Keratinocyte (primary cell): ENCODE measurements at regions not wholly inside any gene's neighbourhood (a gene's known extent, or its start where the extent isn't known, plus 50 kb on each side); places are given as distances from the start of the nearest gene placed in this dataset.

Source experiments
- DNase-seq: peaks from one replicate; pipeline ENCODE4 v3.0.0-alpha.2; 2011; ENCODE audit warnings: low read depth, missing footprints, low spot score
- FAIRE-seq: peaks from 2 replicates; lab custom pipeline; 2011; peaks lifted over from hg19 to GRCh38; lab: Jason Lieb, UNC
- H2AFZ ChIP-seq: 2 replicates; pipeline ENCODE4 v1.6.0; 2012; ENCODE audit warnings: low read length, control low read depth, inconsistent platforms; ENCODE audit not compliant: control insufficient read depth
- H3K27ac ChIP-seq: 2 replicates; pipeline ENCODE4 v1.5.1; 2011; ENCODE audit warnings: low read length; ENCODE audit not compliant: control insufficient read depth, insufficient read depth
- H3K27me3 ChIP-seq: 3 replicates; pipeline ENCODE4 v1.6.0; 2011; ENCODE audit warnings: low read length; ENCODE audit not compliant: control insufficient read depth, insufficient read depth; ENCODE audit errors: extremely low read depth
- H3K36me3 ChIP-seq, 2 experiments: 2 replicates in 1 of 2; 3 replicates in 1 of 2; pipeline ENCODE4 v1.5.1; 2011; ENCODE audit warnings: low read length in 2 of 2, mild to moderate bottlenecking in 1 of 2; ENCODE audit not compliant: control insufficient read depth in 2 of 2, insufficient read depth in 2 of 2; ENCODE audit errors: extremely low read depth in 1 of 2
- H3K4me1 ChIP-seq: 3 replicates; pipeline ENCODE4 v1.5.1; 2011; ENCODE audit warnings: low read length; ENCODE audit not compliant: control insufficient read depth, insufficient read depth; ENCODE audit errors: extremely low read depth
- H3K4me2 ChIP-seq: 3 replicates; pipeline ENCODE4 v1.6.0; 2011; ENCODE audit warnings: low read depth, low read length; ENCODE audit not compliant: control insufficient read depth, insufficient read depth; ENCODE audit errors: extremely low read depth
- H3K4me3 ChIP-seq, 3 experiments: fragments of 200-600 bp in 1 of 3; sonication (generic) in 1 of 3; 2 replicates in 2 of 3; 3 replicates in 1 of 3; pipeline ENCODE4 v1.5.1; 2011 to 2016; ENCODE audit warnings: low read length in 3 of 3, mild to moderate bottlenecking in 3 of 3, control low read depth in 2 of 3, inconsistent platforms in 1 of 3, low read depth in 1 of 3, mixed read lengths in 1 of 3, mixed run types in 1 of 3, moderate library complexity in 1 of 3; ENCODE audit not compliant: control insufficient read depth in 2 of 3, insufficient read depth in 2 of 3; ENCODE audit errors: extremely low read depth in 1 of 3
- H3K79me2 ChIP-seq: 2 replicates; pipeline ENCODE4 v1.6.0; 2012; ENCODE audit warnings: low read length; ENCODE audit not compliant: control insufficient read depth, insufficient read depth
- H3K9ac ChIP-seq: 3 replicates; pipeline ENCODE4 v1.6.0; 2011; ENCODE audit warnings: low read length; ENCODE audit not compliant: control insufficient read depth, insufficient read depth; ENCODE audit errors: extremely low read depth
- H3K9me1 ChIP-seq: 3 replicates; pipeline ENCODE4 v1.6.0; 2011; ENCODE audit warnings: low read length; ENCODE audit not compliant: control insufficient read depth, insufficient read depth; ENCODE audit errors: extremely low read depth
- H3K9me3 ChIP-seq: 2 replicates; pipeline ENCODE4 v1.5.1; 2012; ENCODE audit warnings: low read depth, low read length; ENCODE audit not compliant: control insufficient read depth
- H4K20me1 ChIP-seq: 3 replicates; pipeline ENCODE4 v1.6.0; 2011; ENCODE audit warnings: low read length; ENCODE audit not compliant: control insufficient read depth, insufficient read depth; ENCODE audit errors: extremely low read depth
- EZH2 ChIP-seq: IDR thresholded peaks from one replicate; pipeline ENCODE4 v1.6.1; 2012; ENCODE audit warnings: inconsistent platforms, mild to moderate bottlenecking, low read length, moderate library complexity
- dilution Hi-C: fragments of 300-500 bp; cut with MboI; formaldehyde crosslinking; loops from one replicate; pipeline ENCODE4 v1.7.0; 2020; ENCODE audit warnings: low sequenced_read_pairs; ENCODE audit not compliant: extremely low pct_ligation_motif_present
- TF ChIP-seq, protein P1 (sequence below), 3 experiments: IDR thresholded peaks in 1 of 3; conservative IDR thresholded peaks in 1 of 3; optimal IDR thresholded peaks in 1 of 3; 2 replicates in 2 of 3; 3 replicates in 1 of 3; pipeline versions ENCODE3 to v1.5.1; 2011; ENCODE audit warnings: low read length in 3 of 3, mild to moderate bottlenecking in 3 of 3, moderate library complexity in 2 of 3, control low read depth in 1 of 3, inconsistent platforms in 1 of 3; ENCODE audit not compliant: insufficient read depth in 2 of 3; ENCODE audit errors: extremely low read depth in 1 of 3

GRCh38 chr11:22554221-22554620 lies 71.4 kb downstream of the FANCF start:
- TF ChIP-seq, protein P1, sequence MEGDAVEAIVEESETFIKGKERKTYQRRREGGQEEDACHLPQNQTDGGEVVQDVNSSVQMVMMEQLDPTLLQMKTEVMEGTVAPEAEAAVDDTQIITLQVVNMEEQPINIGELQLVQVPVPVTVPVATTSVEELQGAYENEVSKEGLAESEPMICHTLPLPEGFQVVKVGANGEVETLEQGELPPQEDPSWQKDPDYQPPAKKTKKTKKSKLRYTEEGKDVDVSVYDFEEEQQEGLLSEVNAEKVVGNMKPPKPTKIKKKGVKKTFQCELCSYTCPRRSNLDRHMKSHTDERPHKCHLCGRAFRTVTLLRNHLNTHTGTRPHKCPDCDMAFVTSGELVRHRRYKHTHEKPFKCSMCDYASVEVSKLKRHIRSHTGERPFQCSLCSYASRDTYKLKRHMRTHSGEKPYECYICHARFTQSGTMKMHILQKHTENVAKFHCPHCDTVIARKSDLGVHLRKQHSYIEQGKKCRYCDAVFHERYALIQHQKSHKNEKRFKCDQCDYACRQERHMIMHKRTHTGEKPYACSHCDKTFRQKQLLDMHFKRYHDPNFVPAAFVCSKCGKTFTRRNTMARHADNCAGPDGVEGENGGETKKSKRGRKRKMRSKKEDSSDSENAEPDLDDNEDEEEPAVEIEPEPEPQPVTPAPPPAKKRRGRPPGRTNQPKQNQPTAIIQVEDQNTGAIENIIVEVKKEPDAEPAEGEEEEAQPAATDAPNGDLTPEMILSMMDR (optimal IDR thresholded peaks at IDR 0.05 in 1 of 3, IDR thresholded peaks at IDR 0.05 in 1 of 3, conservative IDR thresholded peaks at IDR 0.05 in 1 of 3; ENCODE audit: extremely low read depth in 1 of 3, insufficient read depth in 2 of 3, low read length in 3 of 3) = no peak
- no peak for TF ChIP-seq EZH2

DNA sequence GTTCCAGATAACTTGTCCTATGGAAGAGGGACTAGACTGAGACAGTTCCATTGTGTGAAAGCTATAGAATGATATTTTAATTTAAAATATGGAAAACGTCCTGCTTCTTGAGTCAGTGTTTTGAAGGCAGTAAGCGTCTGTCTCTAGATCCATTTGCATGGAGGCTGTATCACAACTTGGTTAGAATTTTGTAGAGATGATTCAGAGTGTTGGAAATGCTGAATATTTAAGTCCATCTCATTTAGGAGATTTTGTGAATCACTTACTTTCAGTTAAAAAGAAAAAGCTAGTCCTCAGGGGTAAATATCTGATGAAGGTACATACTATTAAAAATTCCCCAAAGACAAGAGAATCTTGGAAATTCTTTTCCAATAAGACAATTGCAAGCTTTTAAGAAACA lies 72.7 kb downstream of the FANCF start:
- dilution Hi-C loops = loop anchor here (10.0 to 25.0 kb wide), 3 partner anchors 128 to 241 kb away; no protein-coding TSS in a partner anchor
- H2AFZ ChIP-seq = no peak overlapping the region
- no peak overlapping the region for H3K9ac ChIP-seq
- peaks cover 4% of the 10 kb centered on the region for H3K27me3 ChIP-seq
- no peak overlapping the region for H3K27ac ChIP-seq
- no peaks in the 10 kb centered on the region for H3K9me3 ChIP-seq
- no peaks in the 10 kb centered on the region for H4K20me1 ChIP-seq
- FAIRE-seq = no peak
- no peaks in the 10 kb centered on the region for H3K36me3 ChIP-seq
- no peak overlapping the region for H3K4me2 ChIP-seq
- no peak for DNase-seq
- H3K4me1 ChIP-seq = no peaks in the 10 kb centered on the region
- H3K9me1 ChIP-seq = no peaks in the 10 kb centered on the region
- no peak overlapping the region for H3K4me3 ChIP-seq
- no peaks in the 10 kb centered on the region for H3K79me2 ChIP-seq
- TF ChIP-seq, protein P1 (optimal IDR thresholded peaks at IDR 0.05 in 1 of 3, IDR thresholded peaks at IDR 0.05 in 1 of 3, conservative IDR thresholded peaks at IDR 0.05 in 1 of 3; ENCODE audit: extremely low read depth in 1 of 3, insufficient read depth in 2 of 3, low read length in 3 of 3) = no peak
- TF ChIP-seq EZH2 = no peak

More at GRCh38 chr11:22554221-22554620, 71.4 kb downstream of the FANCF start:
- Histone ChIP-seq H3K4me3 (no peak overlapping the region), H3K4me2 (no peak overlapping the region), H3K9me3 (no peaks in the 10 kb centered on the region), H3K27ac (no peak overlapping the region), H3K4me1 (no peaks in the 10 kb centered on the region), H4K20me1 (no peaks in the 10 kb centered on the region), H3K79me2 (no peaks in the 10 kb centered on the region), H3K27me3 (peaks cover 4% of the 10 kb centered on the region), H3K9ac (no peak overlapping the region), H2AFZ (no peak overlapping the region), H3K9me1 (no peaks in the 10 kb centered on the region), H3K36me3 (no peaks in the 10 kb centered on the region)
- DNase-seq (no peak), FAIRE-seq (no peak)
- dilution Hi-C loops = loop anchor here (10.0 to 25.0 kb wide), 3 partner anchors 129 to 242 kb away; no protein-coding TSS in a partner anchor
